Epithelial cell of proximal tubule (primary cell): ENCODE measurements at regions not wholly inside any gene's neighbourhood (a gene's known extent, or its start where the extent isn't known, plus 50 kb on each side); places are given as distances from the start of the nearest gene placed in this dataset.
A peak's percentile ranks its signal among the peaks of the same experiment; 100 is the strongest.
"Not testable (repeated sequence)": the region's sequence is repeated elsewhere in the genome, so short reads cannot be mapped to it uniquely, and the experiment has no call there.

Experiments
- DNase-seq: peaks from one replicate; pipeline ENCODE4 v3.0.0-alpha.2; 2011; ENCODE audit warnings: low read depth
- H3K4me3 ChIP-seq: 2 replicates; pipeline ENCODE4 v1.5.1; 2011; ENCODE audit warnings: low read depth, mild to moderate bottlenecking, low read length
- TF ChIP-seq, protein P1 (sequence below): conservative IDR thresholded peaks from 2 replicates; pipeline ENCODE4 v1.5.1; 2012; ENCODE audit warnings: low read depth, mild to moderate bottlenecking, low read length

DNA sequence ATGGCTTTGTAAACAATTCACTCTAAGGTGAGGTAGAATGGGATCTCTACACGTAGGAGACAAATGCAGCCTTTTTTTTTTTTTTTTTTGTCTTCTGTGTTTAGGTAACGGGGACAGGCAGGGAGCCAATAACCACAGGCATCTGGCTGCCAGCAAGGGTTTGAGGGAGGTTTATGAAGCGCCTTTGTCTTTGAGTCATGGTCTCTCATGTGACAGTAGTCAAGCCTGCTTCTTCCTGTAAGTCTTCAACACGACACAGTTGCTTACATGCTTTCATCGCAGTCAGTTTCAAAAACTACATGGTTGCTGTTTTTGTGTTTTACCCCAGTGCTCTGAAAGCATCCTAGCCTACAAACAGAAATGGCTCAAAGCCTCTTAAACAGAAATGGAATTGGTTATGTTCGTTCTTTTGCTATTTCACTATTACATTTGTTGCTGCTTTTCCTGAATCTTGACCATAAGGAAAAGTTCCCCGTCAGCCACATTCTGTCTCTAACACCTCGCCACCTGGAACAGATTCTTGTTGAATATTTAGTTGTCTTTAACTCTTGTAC is 127.8 kb upstream of the METTL14 start:
- DNase-seq: peak; percentile 26
- TF ChIP-seq, protein P1, sequence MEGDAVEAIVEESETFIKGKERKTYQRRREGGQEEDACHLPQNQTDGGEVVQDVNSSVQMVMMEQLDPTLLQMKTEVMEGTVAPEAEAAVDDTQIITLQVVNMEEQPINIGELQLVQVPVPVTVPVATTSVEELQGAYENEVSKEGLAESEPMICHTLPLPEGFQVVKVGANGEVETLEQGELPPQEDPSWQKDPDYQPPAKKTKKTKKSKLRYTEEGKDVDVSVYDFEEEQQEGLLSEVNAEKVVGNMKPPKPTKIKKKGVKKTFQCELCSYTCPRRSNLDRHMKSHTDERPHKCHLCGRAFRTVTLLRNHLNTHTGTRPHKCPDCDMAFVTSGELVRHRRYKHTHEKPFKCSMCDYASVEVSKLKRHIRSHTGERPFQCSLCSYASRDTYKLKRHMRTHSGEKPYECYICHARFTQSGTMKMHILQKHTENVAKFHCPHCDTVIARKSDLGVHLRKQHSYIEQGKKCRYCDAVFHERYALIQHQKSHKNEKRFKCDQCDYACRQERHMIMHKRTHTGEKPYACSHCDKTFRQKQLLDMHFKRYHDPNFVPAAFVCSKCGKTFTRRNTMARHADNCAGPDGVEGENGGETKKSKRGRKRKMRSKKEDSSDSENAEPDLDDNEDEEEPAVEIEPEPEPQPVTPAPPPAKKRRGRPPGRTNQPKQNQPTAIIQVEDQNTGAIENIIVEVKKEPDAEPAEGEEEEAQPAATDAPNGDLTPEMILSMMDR: no peak
- no peak overlapping the region for H3K4me3 ChIP-seq

DNA sequence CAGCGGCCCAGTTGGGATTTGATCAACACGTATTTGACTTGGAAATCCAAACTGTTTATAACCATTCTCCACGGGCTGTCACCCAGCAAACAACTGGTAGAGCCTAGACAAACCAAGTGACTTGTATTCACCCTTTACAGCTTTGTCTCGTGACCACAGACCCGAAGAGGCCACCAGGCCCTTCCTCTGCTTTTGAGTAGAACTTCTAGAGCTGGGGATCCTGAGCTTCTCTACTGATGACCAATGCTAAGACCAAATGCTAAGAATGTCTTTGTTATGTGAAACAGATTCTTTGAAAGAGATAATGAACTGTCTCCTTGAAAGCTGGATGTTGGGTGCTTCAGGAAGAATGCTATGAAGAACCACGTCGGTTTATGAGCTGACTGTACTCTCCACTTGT is 127.0 kb upstream of the METTL14 start:
- not testable (repeated sequence) for DNase-seq, H3K4me3 ChIP-seq

DNA sequence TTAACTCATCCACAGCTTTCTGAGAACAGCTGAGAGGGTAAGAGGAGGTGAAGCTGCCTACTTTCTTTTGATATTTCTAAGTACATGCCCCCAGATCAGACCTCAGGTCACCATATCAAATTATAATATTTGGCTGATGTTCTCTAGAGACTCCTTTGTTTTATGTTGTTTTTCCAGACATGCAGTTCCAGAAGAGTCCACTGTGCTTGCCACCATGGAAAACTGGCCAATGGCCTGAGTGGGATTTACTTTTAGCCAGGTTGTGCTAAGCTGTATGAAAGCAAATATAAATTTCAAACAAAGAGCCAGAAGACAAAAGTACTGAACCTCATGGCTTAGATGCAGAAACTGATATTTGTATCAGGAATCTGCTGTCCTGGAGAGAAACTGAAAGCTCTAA is 123.6 kb upstream of the METTL14 start:
- not testable (repeated sequence) for DNase-seq, H3K4me3 ChIP-seq

DNA sequence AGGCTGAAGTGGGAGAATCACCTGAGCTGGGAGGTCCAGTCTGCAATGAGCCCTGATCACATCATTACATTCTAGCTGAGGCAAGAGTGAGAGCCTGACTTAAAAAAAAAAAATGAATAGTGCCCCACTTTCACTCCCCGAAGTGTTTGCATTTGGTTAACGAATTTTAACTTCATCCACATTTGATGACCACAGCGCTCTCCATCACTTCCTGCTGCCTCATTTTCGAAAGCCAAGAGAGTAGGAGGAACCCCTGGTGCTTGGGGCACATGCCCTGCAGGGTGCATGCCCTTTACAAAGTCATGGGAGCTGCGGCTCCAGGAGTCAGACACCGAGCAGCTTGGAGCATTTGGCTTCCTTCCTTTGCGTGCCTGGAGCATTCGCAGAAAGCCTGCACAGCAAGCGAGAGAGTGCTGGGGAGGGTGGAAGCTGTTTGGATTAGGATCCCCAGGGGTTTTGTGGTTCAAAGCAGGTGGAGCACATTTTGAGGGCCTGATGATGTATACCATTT is 119.1 kb upstream of the METTL14 start:
- not testable (repeated sequence) for H3K4me3 ChIP-seq, DNase-seq

DNA sequence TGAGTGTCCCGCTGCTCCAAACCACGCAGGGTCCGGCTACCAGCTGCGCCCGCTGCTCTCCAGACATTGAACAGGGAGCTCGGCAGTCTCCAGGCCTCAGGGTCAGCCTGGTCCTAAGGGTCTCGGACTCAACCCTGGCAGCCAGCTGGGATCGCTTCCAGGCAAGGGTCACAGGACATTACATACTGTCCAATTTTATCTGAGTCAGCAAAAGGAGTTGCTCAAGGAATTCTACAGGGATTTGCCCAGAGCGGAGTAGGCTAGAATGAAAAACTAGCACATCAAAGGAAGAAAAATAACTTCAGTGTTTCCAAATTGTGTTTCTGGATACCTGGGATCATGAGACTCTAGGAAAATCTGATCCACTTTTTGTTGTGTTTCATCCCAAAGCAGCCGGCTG is 112.2 kb upstream of the METTL14 start:
- H3K4me3 ChIP-seq: not testable (repeated sequence)

DNA sequence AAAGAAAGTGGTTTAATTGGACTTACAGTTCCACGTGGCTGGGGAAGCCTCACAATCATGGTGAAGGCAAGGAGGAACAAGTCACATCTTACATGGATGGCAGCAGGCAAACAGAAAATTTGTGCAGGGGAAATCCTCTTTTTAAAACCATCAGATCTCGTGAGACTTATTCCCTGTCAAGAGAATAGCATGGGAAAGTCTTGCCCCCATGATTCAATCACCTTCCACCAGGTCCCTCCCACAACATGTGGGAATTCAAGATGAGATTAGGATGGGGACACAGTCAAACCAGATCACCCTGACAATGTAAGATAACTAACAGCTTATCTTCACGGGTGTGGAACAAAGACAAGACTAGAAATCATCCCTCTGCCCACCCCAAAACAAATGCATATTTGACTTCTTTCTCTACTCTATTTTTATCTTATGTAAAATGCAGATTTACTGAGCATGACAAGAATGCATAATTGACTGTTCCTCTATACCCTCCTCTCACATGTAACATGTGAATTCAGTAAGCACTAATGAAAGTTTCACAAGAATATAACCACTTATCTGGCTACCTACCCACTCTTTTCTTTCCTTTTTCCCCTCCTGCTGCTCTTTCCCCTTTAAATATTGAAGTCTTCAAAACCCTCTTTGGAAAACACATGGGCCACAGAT is 110.8 kb upstream of the METTL14 start:
- not testable (repeated sequence) for H3K4me3 ChIP-seq, DNase-seq

More for the DNA sequence above, 112.2 kb upstream of the METTL14 start:
- DNase-seq: not testable (repeated sequence)

DNA sequence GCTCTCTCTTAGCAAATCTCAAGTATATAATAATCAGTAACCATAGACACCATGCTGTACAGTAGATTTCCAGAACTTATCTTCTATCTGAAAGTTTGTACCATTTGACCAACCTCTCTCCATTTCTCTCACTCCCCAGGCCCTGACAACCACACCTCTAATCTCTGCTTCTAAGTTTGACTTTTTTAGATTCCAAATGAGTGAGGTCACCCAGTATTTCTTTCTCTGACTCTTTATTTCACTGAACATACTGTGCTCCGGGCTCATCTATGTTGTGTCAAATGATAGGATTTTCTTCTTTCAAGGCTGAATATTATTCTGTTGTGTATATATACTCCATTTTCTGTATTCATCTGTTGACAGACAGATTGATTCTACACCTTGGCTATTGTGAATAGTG is 110.1 kb upstream of the METTL14 start:
- DNase-seq: not testable (repeated sequence)

DNA sequence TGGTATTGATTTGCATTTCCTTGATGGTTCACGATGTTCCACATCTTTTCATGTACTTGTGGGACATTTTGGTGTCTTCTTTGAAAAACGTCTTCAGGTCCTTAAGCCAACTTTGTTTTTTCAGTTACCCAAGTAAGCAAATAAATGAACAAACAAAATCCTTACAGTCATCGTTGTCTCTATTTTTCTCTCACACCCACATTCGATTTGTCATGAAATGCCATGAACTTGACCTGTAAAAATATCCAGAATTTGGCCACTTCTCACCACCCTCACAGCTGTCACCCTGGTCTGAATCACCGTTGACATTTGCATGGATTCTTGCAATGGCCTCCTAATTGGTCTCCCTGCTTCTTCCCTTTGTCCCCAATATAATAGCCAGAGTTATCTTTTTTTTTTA is 109.5 kb upstream of the METTL14 start:
- DNase-seq, H3K4me3 ChIP-seq: not testable (repeated sequence)

More for the DNA sequence above, 110.1 kb upstream of the METTL14 start:
- not testable (repeated sequence) for H3K4me3 ChIP-seq

DNA sequence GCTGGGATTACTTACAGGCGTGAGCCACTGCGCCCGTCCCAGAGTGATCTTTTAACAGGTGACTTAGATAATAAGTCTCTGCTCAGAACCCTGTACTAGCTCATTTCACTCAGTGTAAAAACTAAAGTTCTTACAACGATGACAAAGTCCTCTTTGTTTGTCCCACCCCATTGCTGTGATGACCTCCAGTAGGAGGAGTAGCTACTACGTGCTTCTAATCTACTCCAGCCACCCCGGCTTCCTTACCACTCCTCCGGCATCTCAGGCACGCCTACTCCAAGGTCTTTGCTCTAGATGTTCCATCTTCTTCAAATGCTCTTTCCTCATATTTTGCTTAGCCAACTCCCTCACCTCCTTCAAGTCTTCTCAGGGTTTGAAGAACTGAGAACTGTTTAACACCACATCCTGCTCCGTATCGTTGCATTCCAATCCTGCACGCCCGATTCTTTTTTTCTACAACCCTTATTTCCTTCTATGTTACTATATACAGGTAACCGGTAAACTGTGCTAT is 108.4 kb upstream of the METTL14 start:
- not testable (repeated sequence) for DNase-seq, H3K4me3 ChIP-seq

DNA sequence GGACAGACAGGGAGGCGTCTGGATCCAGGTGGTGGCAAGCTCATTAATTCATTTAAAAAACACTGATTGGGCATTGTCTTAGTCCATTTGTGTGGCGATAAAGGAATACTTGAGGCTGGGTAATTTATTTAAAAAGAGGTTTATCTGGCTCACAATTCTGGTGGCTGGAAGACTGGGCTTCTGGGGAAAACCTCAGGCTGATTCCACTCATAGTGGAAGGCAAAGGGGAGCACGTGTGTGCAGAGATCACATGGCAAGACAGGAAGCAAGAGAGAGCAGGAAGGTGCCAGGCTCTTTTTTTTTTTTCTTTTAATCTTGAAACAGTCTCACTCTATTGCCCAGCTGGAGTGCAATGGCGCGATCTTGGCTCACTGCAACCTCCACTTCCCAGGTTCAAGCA is 100.2 kb upstream of the METTL14 start:
- no peak for DNase-seq
- TF ChIP-seq, protein P1: no peak
- H3K4me3 ChIP-seq: no peak overlapping the region

DNA sequence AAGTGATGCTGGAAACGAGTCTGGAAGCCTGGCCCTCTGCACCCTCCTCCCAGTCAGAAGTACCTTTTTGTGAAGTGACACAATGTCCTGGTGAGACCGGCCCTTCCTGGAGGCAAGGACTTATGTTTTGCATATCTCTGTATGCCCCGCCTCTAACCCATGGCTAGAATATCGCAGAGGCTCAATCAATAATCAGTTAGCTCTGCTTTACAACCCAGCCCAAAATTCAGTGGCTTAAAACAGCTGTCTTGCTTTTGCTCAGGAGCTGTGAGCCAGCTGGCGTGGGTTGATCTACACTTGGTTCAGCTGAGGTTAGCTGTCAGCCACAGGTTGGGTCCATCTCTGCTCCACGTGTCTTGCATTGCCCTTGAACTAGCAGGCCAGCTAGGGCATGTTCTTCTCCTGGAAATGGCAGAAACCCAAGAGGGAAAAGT is 98.8 kb upstream of the METTL14 start:
- H3K4me3 ChIP-seq: no peak overlapping the region
- TF ChIP-seq, protein P1: no peak
- no peak for DNase-seq
